Liver (tissue), 8 donors: ENCODE measurements at regions not wholly inside any gene's neighbourhood (a gene's known extent, or its start where the extent isn't known, plus 50 kb on each side); places are given as distances from the start of the nearest gene placed in this dataset.

ENCODE experiments used
- DNase-seq: peaks from one replicate; pipeline ENCODE4 v3.0.0-alpha.2; 2017; ENCODE audit warnings: low spot score
- H3K27ac ChIP-seq, 2 donors: one replicate each; pipeline ENCODE4 v1.7.0; 2013; ENCODE audit warnings: inconsistent platforms in 2 of 2, low read length in 2 of 2, control low read depth in 1 of 2, low read depth in 1 of 2, mild to moderate bottlenecking in 1 of 2
- H3K27me3 ChIP-seq, 4 donors: one replicate each; pipeline versions ENCODE4 v1.6.1 to v1.7.0; 2013; ENCODE audit warnings: low read length in 3 of 4, inconsistent platforms in 1 of 4, mild to moderate bottlenecking in 1 of 4, moderate library complexity in 1 of 4; ENCODE audit not compliant: control insufficient read depth in 4 of 4, insufficient read depth in 4 of 4
- H3K36me3 ChIP-seq, 4 donors: one replicate each; pipeline versions ENCODE4 v1.6.1 to v1.7.0; 2013; ENCODE audit warnings: low read length in 3 of 4, mild to moderate bottlenecking in 3 of 4, low read depth in 1 of 4, moderate library complexity in 1 of 4; ENCODE audit not compliant: control insufficient read depth in 4 of 4, insufficient read depth in 3 of 4
- H3K4me1 ChIP-seq, 4 donors: one replicate each; pipeline versions ENCODE4 v1.6.1 to v1.7.0; 2013; ENCODE audit warnings: low read length in 3 of 4, mild to moderate bottlenecking in 3 of 4, moderate library complexity in 1 of 4; ENCODE audit not compliant: control insufficient read depth in 4 of 4, insufficient read depth in 4 of 4
- H3K4me3 ChIP-seq, 3 donors: one replicate each; pipeline versions ENCODE4 v1.6.1 to v1.7.0; 2013; ENCODE audit warnings: low read length in 3 of 3, control low read depth in 1 of 3, low read depth in 1 of 3, mild to moderate bottlenecking in 1 of 3
- H3K9ac ChIP-seq, 2 donors: one replicate each; pipeline ENCODE4 v1.7.0; 2013; ENCODE audit warnings: low read length in 2 of 2, mild to moderate bottlenecking in 2 of 2, moderate library complexity in 2 of 2, control low read depth in 1 of 2, low read depth in 1 of 2
- H3K9me3 ChIP-seq, 4 donors: one replicate each; pipeline versions ENCODE4 v1.6.1 to v1.7.0; 2013; ENCODE audit warnings: low read length in 3 of 4; ENCODE audit not compliant: control insufficient read depth in 4 of 4
- CTCF ChIP-seq: fragments of 150-350 bp; IDR thresholded peaks from 2 replicates; pipeline ENCODE4 v1.5.1; 2017; ENCODE audit warnings: improper control_type of control experiment, low read depth, low read length; ENCODE audit not compliant: missing input control
- EGR1 ChIP-seq, 2 donors: IDR thresholded peaks; 2 replicates each; pipeline ENCODE4 v1.6.1; 2016 to 2018; ENCODE audit warnings: antibody characterized with exemption in 2 of 2, low read depth in 2 of 2
- FOXA1 ChIP-seq: IDR thresholded peaks from 2 replicates; pipeline ENCODE4 v1.6.1; 2016; ENCODE audit warnings: antibody characterized with exemption
- FOXA2 ChIP-seq: IDR thresholded peaks from 2 replicates; pipeline ENCODE4 v1.6.1; 2016; ENCODE audit warnings: antibody characterized with exemption
- GABPA ChIP-seq, 2 donors: IDR thresholded peaks in 1 of 2; conservative IDR thresholded peaks in 1 of 2; 2 replicates each; pipeline ENCODE4 v1.6.1; 2016; ENCODE audit warnings: antibody characterized with exemption in 2 of 2, mild to moderate bottlenecking in 1 of 2, moderate library complexity in 1 of 2
- HNF4A ChIP-seq, 2 donors: conservative IDR thresholded peaks; 2 replicates each; pipeline ENCODE4 v1.6.1; 2016; ENCODE audit warnings: antibody characterized with exemption in 2 of 2, mild to moderate bottlenecking in 2 of 2
- HNF4G ChIP-seq: IDR thresholded peaks from 2 replicates; pipeline ENCODE4 v1.6.1; 2016; ENCODE audit warnings: antibody characterized with exemption
- JUND ChIP-seq, 2 donors: IDR thresholded peaks; 2 replicates each; pipeline ENCODE4 v1.6.1; 2016; ENCODE audit warnings: antibody characterized with exemption in 2 of 2
- NR2F2 ChIP-seq: IDR thresholded peaks from 2 replicates; pipeline ENCODE4 v1.6.1; 2016; ENCODE audit warnings: antibody characterized with exemption
- RAD21 ChIP-seq, 2 donors: IDR thresholded peaks; 2 replicates each; pipeline ENCODE4 v1.6.1; 2016; ENCODE audit warnings: antibody characterized with exemption in 2 of 2, mild to moderate bottlenecking in 2 of 2
- REST ChIP-seq: IDR thresholded peaks from 2 replicates; pipeline ENCODE4 v1.6.1; 2016; ENCODE audit warnings: antibody characterized with exemption, mild to moderate bottlenecking
- RXRA ChIP-seq, 2 donors: IDR thresholded peaks; 2 replicates each; pipeline ENCODE4 v1.6.1; 2017 to 2018; ENCODE audit warnings: antibody characterized with exemption in 2 of 2, mild to moderate bottlenecking in 1 of 2
- SP1 ChIP-seq: IDR thresholded peaks from 2 replicates; pipeline ENCODE4 v1.6.1; 2018; ENCODE audit warnings: antibody characterized with exemption, mild to moderate bottlenecking
- TAF1 ChIP-seq: conservative IDR thresholded peaks from 2 replicates; pipeline ENCODE4 v1.6.1; 2016; ENCODE audit warnings: antibody characterized with exemption, mild to moderate bottlenecking
- YY1 ChIP-seq: IDR thresholded peaks from 2 replicates; pipeline ENCODE4 v1.6.1; 2016; ENCODE audit warnings: antibody characterized with exemption, mild to moderate bottlenecking
- WGBS: extraction: QIAGEN DNeasy Blood & Tissue Kit; methylation state at CpG from one replicate; pipeline ENCODE4 v1.1.7; 2013; 5-methylcytosine and 5-hydroxymethylcytosine counted together
- TF ChIP-seq, protein P1 (sequence below): IDR thresholded peaks from 2 replicates; pipeline ENCODE4 v1.6.1; 2016; ENCODE audit warnings: antibody characterized with exemption
- TF ChIP-seq, protein P2 (sequence below): IDR thresholded peaks from 2 replicates; pipeline ENCODE4 v1.6.1; 2016; ENCODE audit warnings: antibody characterized with exemption
- TF ChIP-seq, protein P3 (sequence below): IDR thresholded peaks from 2 replicates; pipeline ENCODE4 v1.6.1; 2016; ENCODE audit warnings: antibody characterized with exemption
- donor health status: healthy.
- donor health status: healthy.
- donor health status: healthy.
- donor health status: healthy.
- donor health status: healthy.

- Histone ChIP-seq H3K9ac (no peak overlapping the region), H3K4me1 (no peaks in the 10 kb centered on the region), H3K36me3 (no peaks in the 10 kb centered on the region), H3K27me3 (no peaks in the 10 kb centered on the region), H3K4me3 (no peak overlapping the region), H3K27ac (no peak overlapping the region), H3K9me3 (no peaks in the 10 kb centered on the region)
- 42% methylated on average over 2 of the region's 2 CpGs for WGBS
- no peak for DNase-seq
- no peak for TF ChIP-seq REST
- TF ChIP-seq EGR1 (IDR thresholded peaks at IDR 0.05; ENCODE audit: low read depth in 2 of 2) = no peak
- no peak for TF ChIP-seq SP1
- no peak for TF ChIP-seq YY1
- TF ChIP-seq FOXA1 = no peak
- TF ChIP-seq NR2F2 = no peak
- TF ChIP-seq HNF4A (conservative IDR thresholded peaks at IDR 0.05) = no peak
- no peak for TF ChIP-seq GABPA (IDR thresholded peaks at IDR 0.05 in 1 of 2, conservative IDR thresholded peaks at IDR 0.05 in 1 of 2)
- TF ChIP-seq RAD21 (IDR thresholded peaks at IDR 0.05) = no peak
- TF ChIP-seq TAF1 = no peak
- TF ChIP-seq FOXA2 = no peak
- TF ChIP-seq, protein P1, sequence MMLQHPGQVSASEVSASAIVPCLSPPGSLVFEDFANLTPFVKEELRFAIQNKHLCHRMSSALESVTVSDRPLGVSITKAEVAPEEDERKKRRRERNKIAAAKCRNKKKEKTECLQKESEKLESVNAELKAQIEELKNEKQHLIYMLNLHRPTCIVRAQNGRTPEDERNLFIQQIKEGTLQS = no peak
- TF ChIP-seq HNF4G = no peak
- TF ChIP-seq, protein P2, sequence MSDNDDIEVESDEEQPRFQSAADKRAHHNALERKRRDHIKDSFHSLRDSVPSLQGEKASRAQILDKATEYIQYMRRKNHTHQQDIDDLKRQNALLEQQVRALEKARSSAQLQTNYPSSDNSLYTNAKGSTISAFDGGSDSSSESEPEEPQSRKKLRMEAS = no peak
- TF ChIP-seq, protein P3, sequence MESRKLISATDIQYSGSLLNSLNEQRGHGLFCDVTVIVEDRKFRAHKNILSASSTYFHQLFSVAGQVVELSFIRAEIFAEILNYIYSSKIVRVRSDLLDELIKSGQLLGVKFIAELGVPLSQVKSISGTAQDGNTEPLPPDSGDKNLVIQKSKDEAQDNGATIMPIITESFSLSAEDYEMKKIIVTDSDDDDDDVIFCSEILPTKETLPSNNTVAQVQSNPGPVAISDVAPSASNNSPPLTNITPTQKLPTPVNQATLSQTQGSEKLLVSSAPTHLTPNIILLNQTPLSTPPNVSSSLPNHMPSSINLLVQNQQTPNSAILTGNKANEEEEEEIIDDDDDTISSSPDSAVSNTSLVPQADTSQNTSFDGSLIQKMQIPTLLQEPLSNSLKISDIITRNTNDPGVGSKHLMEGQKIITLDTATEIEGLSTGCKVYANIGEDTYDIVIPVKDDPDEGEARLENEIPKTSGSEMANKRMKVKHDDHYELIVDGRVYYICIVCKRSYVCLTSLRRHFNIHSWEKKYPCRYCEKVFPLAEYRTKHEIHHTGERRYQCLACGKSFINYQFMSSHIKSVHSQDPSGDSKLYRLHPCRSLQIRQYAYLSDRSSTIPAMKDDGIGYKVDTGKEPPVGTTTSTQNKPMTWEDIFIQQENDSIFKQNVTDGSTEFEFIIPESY = no peak
Observed at GRCh38 chr9:2337131-2337530, 284.5 kb upstream of the VLDLR start.

- no peak overlapping the region for H3K9ac ChIP-seq
- no peaks in the 10 kb centered on the region for H3K4me1 ChIP-seq
- H3K9me3 ChIP-seq = no peaks in the 10 kb centered on the region
- 78% methylated on average over 4 of the region's 4 CpGs for WGBS
- no peaks in the 10 kb centered on the region for H3K27me3 ChIP-seq
- no peak for DNase-seq
- no peaks in the 10 kb centered on the region for H3K36me3 ChIP-seq
- H3K4me3 ChIP-seq = no peak overlapping the region
- H3K27ac ChIP-seq = no peak overlapping the region
- TF ChIP-seq TAF1 (no peak), RXRA (IDR thresholded peaks at IDR 0.05) (no peak), REST (no peak), FOXA2 (no peak), CTCF (no peak), EGR1 (IDR thresholded peaks at IDR 0.05; ENCODE audit: low read depth in 2 of 2) (no peak), JUND (IDR thresholded peaks at IDR 0.05) (no peak), SP1 (no peak), GABPA (IDR thresholded peaks at IDR 0.05 in 1 of 2, conservative IDR thresholded peaks at IDR 0.05 in 1 of 2) (no peak), NR2F2 (no peak), YY1 (no peak), HNF4G (no peak), RAD21 (IDR thresholded peaks at IDR 0.05) (no peak), FOXA1 (no peak)
- TF ChIP-seq, protein P3 = no peak
- TF ChIP-seq, protein P2 = no peak
Observed at GRCh38 chr9:2337627-2338026, 284.0 kb upstream of the VLDLR start.
